ENCODE measurements at regions not wholly inside any gene's neighbourhood (a gene's known extent, or its start where the extent isn't known, plus 50 kb on each side); places are given as distances from the start of the nearest gene placed in this dataset.

GRCh38 chr9:110025551-110026170 is 182.3 kb downstream of the C9orf152 start:
- BruUV-seq (replicated peaks) = no TSS peak

GRCh38 chr9:110027671-110028081 is 180.3 kb downstream of the C9orf152 start:
- H3F3A ChIP-seq (ENCODE audit: low read length, unreplicated experiment) = no peaks in the 10 kb centered on the region
- ChIA-PET CTCF (no interaction called here), POLR2A (ENCODE audit: unreplicated experiment) (no interaction called here)
- no peaks in the 10 kb centered on the region for H3K9me3 ChIP-seq (ENCODE audit: low read length)
- no peak overlapping the region for H3K4me2 ChIP-seq (ENCODE audit: low read length)
- H3K4me1 ChIP-seq (ENCODE audit: insufficient read depth, low read length) = peaks cover 20% of the 10 kb centered on the region
- BruUV-seq (replicated peaks) = no TSS peak
- DNase-seq (no peak), ATAC-seq (no peak)
- H3K27me3 ChIP-seq (ENCODE audit: low read length) = no peaks in the 10 kb centered on the region
- no peaks in the 10 kb centered on the region for H3K79me2 ChIP-seq (ENCODE audit: low read length)
- no peaks in the 10 kb centered on the region for H3K36me3 ChIP-seq (ENCODE audit: low read depth, low read length)
- no peak overlapping the region for H3K4me3 ChIP-seq (ENCODE audit: low read length)
- H3K9ac ChIP-seq (ENCODE audit: low read length) = no peak overlapping the region
- H2AFZ ChIP-seq (ENCODE audit: low read length) = no peak overlapping the region
- no peak overlapping the region for H3K27ac ChIP-seq (ENCODE audit: low read length)
- H4K20me1 ChIP-seq (ENCODE audit: low read length) = no peaks in the 10 kb centered on the region
- no peaks in the 10 kb centered on the region for H3K9me2 ChIP-seq (replicated peaks; ENCODE audit: low read length)
- TF ChIP-seq EZH2 (IDR thresholded peaks at IDR 0.05; ENCODE audit: low read length, unreplicated experiment) (no peak), CTCF (conservative IDR thresholded peaks at IDR 0.05; ENCODE audit: low read depth, low read length) (no peak), EZH2phosphoT487 (IDR thresholded peaks at IDR 0.05; ENCODE audit: borderline replicate concordance, low read length) (no peak)
- intact Hi-C loops (cut with micrococcal nuclease) = no loop called here

More at GRCh38 chr9:110025551-110026170, 182.3 kb downstream of the C9orf152 start:
- H4K20me1 ChIP-seq (ENCODE audit: low read length) = no peaks in the 10 kb centered on the region
- intact Hi-C loops (cut with micrococcal nuclease) = no loop called here
- H3F3A ChIP-seq (ENCODE audit: low read length, unreplicated experiment) = no peaks in the 10 kb centered on the region
- ChIA-PET CTCF (no interaction called here), POLR2A (ENCODE audit: unreplicated experiment) (interaction anchor here (0.6 kb wide), 1 partner anchor 10 kb away, joined by 4 read pairs; no protein-coding TSS in a partner anchor)
- no peak overlapping the region for H3K4me3 ChIP-seq (ENCODE audit: low read length)
- H3K4me1 ChIP-seq (ENCODE audit: insufficient read depth, low read length) = peaks cover 9% of the 10 kb centered on the region; the same call in 1 of the 2 replicates
- no peaks in the 10 kb centered on the region for H3K27me3 ChIP-seq (ENCODE audit: low read length)
- no peak overlapping the region for H2AFZ ChIP-seq (ENCODE audit: low read length)
- H3K27ac ChIP-seq (ENCODE audit: low read length) = no peak overlapping the region
- H3K4me2 ChIP-seq (ENCODE audit: low read length) = no peak overlapping the region
- no peaks in the 10 kb centered on the region for H3K9me3 ChIP-seq (ENCODE audit: low read length)
- TF ChIP-seq EZH2 (IDR thresholded peaks at IDR 0.05; ENCODE audit: low read length, unreplicated experiment) = no peak
- no peak for TF ChIP-seq CTCF (conservative IDR thresholded peaks at IDR 0.05; ENCODE audit: low read depth, low read length)
- TF ChIP-seq EZH2phosphoT487 (IDR thresholded peaks at IDR 0.05; ENCODE audit: borderline replicate concordance, low read length) = no peak
- DNase-seq = no peak
- H3K9ac ChIP-seq (ENCODE audit: low read length) = no peak overlapping the region
- no peaks in the 10 kb centered on the region for H3K9me2 ChIP-seq (replicated peaks; ENCODE audit: low read length)
- no peaks in the 10 kb centered on the region for H3K79me2 ChIP-seq (ENCODE audit: low read length)
- no peaks in the 10 kb centered on the region for H3K36me3 ChIP-seq (ENCODE audit: low read depth, low read length)
- no peak for ATAC-seq

- DNase-seq (no peak), ATAC-seq (no peak)
- Histone ChIP-seq H2AFZ (ENCODE audit: low read length) (no peak overlapping the region), H3K27me3 (ENCODE audit: low read length) (no peaks in the 10 kb centered on the region), H3K9ac (ENCODE audit: low read length) (no peak overlapping the region), H3F3A (ENCODE audit: low read length, unreplicated experiment) (no peaks in the 10 kb centered on the region), H3K4me2 (ENCODE audit: low read length) (no peak overlapping the region), H3K9me3 (ENCODE audit: low read length) (no peaks in the 10 kb centered on the region), H3K4me3 (ENCODE audit: low read length) (no peak overlapping the region), H4K20me1 (ENCODE audit: low read length) (no peaks in the 10 kb centered on the region), H3K4me1 (ENCODE audit: insufficient read depth, low read length) (peaks cover 23% of the 10 kb centered on the region), H3K9me2 (replicated peaks; ENCODE audit: low read length) (no peaks in the 10 kb centered on the region), H3K27ac (ENCODE audit: low read length) (no peak overlapping the region), H3K79me2 (ENCODE audit: low read length) (no peaks in the 10 kb centered on the region), H3K36me3 (ENCODE audit: low read depth, low read length) (no peaks in the 10 kb centered on the region)
- intact Hi-C loops (cut with micrococcal nuclease) = no loop called here
- POLR2A ChIA-PET (ENCODE audit: unreplicated experiment) = no interaction called here
- TF ChIP-seq EZH2phosphoT487 (IDR thresholded peaks at IDR 0.05; ENCODE audit: borderline replicate concordance, low read length) (no peak), CTCF (conservative IDR thresholded peaks at IDR 0.05; ENCODE audit: low read depth, low read length) (no peak), EZH2 (IDR thresholded peaks at IDR 0.05; ENCODE audit: low read length, unreplicated experiment) (no peak)
- no TSS peak for BruUV-seq (replicated peaks)
- CTCF ChIA-PET = no interaction called here
Observed at GRCh38 chr9:110028271-110028670, 179.7 kb downstream of the C9orf152 start.

All from PC-3 (cell line).